Thyroid gland (tissue), 4 donors: ENCODE measurements at regions not wholly inside any gene's neighbourhood (a gene's known extent, or its start where the extent isn't known, plus 50 kb on each side); places are given as distances from the start of the nearest gene placed in this dataset.

Experiments
- POLR2A ChIP-seq, 2 donors: fragments of 450-650 bp; IDR thresholded peaks; one replicate each; pipeline ENCODE4 v1.6.1; 2017; ENCODE audit warnings: antibody characterized with exemption in 2 of 2, mild to moderate bottlenecking in 2 of 2, moderate library complexity in 1 of 2
- TF ChIP-seq, protein P1 (sequence below), 6 experiments: fragments of 200-600 bp in 3 of 6; fragments of 450-650 bp in 3 of 6; sonication (generic) in 3 of 6; IDR thresholded peaks; one replicate each; pipeline ENCODE4 v1.5.1; 2016 to 2019; ENCODE audit warnings: antibody characterized with exemption in 6 of 6, mild to moderate bottlenecking in 2 of 6, inconsistent platforms in 1 of 6, moderate library complexity in 1 of 6

DNA sequence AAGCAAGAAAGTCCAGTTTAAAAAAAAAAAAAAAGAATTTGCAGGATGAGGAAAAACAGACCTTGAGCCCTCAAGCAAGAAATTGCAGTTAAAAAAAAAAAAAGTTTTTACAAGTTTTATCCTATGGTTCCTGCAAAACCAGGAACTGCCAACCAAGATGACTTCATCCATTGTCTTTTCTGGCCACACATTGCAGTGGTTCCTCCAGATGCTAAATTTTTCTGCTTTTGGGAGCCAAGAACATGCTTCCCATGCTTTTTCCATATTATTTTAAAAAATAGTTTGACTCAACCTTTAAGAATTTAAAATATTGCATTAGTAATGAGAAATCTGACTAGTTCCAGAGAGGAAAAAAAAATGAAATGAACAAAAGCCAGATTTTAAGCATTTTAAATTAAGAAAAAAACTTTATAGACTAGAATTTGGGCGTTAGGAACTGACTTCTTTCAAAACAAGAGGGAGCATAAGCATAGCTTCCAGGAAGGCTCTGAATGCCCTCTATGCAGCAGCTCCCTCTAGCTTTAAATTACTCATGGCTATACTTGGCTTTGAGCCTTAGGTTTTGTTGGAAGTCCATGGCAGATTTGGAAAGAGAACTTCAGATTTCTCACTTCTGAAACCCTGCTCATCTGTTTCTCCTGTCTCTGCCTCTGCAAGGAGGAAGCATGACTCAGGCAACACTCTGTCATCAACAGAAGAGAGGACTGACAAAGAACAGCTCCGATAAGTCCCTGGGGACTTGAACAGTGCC lies 124.5 kb downstream of the GPR65 start:
- TF ChIP-seq, protein P1, sequence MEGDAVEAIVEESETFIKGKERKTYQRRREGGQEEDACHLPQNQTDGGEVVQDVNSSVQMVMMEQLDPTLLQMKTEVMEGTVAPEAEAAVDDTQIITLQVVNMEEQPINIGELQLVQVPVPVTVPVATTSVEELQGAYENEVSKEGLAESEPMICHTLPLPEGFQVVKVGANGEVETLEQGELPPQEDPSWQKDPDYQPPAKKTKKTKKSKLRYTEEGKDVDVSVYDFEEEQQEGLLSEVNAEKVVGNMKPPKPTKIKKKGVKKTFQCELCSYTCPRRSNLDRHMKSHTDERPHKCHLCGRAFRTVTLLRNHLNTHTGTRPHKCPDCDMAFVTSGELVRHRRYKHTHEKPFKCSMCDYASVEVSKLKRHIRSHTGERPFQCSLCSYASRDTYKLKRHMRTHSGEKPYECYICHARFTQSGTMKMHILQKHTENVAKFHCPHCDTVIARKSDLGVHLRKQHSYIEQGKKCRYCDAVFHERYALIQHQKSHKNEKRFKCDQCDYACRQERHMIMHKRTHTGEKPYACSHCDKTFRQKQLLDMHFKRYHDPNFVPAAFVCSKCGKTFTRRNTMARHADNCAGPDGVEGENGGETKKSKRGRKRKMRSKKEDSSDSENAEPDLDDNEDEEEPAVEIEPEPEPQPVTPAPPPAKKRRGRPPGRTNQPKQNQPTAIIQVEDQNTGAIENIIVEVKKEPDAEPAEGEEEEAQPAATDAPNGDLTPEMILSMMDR (IDR thresholded peaks at IDR 0.05): no peak
- TF ChIP-seq POLR2A (IDR thresholded peaks at IDR 0.05): no peak
